HG03060 (cell line): ENCODE measurements at regions not wholly inside any gene's neighbourhood (a gene's known extent, or its start where the extent isn't known, plus 50 kb on each side); places are given as distances from the start of the nearest gene placed in this dataset.
A peak's percentile ranks its signal among the peaks of the same experiment; 100 is the strongest.

Source experiments
- ATAC-seq: cut with Tn5 transposase; IDR thresholded peaks from one replicate; pipeline ENCODE4 v1.9.1; 2021; ENCODE audit warnings: low read depth, moderate number of reproducible peaks; ENCODE audit not compliant: unreplicated experiment

GRCh38 chr2:150572961-150573395 is 85.5 kb upstream of the RND3 start:
- ATAC-seq = peak; percentile 97

DNA sequence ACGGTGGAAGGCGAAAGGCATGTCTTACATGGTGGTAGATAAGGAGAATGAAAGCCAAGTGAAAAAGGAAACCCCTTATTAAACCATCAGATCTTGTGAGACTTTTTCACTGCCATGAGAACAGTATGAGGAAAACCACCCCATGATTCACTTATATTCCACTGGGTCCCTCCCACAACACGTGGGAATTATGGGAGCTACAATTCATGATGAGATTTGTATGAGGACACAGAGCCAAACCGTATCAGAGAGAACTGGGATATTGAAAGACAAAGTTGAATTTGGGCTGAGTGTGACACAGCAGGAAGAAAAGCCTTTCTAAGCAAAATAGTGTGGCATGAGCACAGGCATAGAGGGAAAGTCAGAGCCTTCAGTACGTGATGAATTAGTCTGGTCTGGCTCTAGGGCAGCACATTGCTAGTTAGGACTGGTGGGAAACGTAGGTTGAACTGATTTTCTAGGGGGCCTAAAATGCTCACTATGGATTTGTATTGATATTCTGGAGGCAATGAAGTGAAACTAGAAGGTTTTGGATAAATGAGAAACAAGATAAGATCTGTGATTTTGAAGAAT is 84.8 kb upstream of the RND3 start:
- no peak for ATAC-seq

- no peak for ATAC-seq
Observed at GRCh38 chr2:150571121-150571520, 83.7 kb upstream of the RND3 start.

- no peak for ATAC-seq
Observed at GRCh38 chr2:150570712-150571111, 83.2 kb upstream of the RND3 start.

DNA sequence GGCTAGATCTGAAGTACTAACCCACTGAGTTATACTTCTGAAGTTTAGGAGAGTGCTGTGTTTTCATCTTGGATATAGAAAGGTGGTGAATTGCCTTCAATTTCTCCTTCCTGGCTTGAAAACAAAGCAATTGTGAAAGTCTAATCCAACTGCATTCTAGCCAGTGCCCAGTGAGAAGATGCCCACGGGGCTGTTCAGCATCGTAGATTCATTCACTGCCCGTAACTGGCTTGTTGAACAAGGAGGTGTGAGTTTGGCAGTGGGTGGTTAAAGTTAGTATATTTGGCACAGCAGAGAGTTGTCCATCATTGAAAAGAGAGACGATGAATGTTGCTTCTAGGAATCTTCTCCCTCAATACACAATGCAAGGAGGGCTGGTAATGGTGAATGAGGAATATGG is 82.3 kb upstream of the RND3 start:
- no peak for ATAC-seq

- ATAC-seq = no peak
Observed at GRCh38 chr2:150567771-150568301, 80.4 kb upstream of the RND3 start.

- ATAC-seq = no peak
Observed at GRCh38 chr2:150566289-150566688, 78.8 kb upstream of the RND3 start.

DNA sequence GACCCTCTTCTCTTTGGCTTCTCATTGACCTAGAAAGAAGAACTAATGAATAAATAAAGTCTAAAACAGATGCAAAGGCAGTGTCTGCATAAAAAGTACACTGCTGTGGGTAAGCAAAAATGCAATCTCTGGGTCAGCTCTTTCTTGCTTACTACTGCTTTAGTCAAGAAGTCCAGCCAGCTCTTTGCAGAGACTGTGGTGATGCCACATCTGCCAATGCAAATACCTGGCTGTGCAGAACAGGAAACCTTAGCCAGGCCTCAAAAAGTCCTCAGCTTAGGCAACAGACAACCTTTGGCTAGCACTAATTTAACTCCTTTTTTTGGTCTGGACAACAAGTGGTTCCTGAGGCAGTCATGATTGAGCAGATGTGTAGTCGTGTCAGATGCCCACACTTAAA is 73.6 kb upstream of the RND3 start:
- no peak for ATAC-seq

DNA sequence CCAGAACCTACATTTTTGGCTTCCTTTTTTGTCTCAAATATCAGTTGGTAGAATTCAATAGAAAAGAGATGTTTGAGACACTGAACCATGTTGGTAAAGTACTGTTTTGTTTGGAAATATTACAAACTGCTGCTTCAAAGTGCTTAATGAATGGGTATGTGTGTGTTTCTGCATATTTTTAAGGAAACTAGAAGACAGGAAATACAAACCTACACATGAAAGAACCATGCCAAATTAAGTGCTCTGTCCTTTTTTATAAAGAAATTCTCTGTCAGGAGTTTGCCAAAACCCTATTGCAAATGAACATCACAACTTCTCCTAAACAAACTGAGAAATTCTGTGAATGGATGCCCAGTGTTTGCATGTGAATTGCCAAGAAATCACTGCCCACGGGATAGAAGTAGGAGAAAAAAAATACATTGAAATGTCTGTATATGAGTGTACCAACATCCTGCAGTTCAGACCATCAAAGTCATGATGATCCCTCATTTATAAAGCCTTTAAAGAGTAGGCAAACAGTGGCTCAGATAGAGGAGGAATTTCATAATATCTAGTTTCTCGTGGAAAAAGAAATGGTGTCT is 69.6 kb upstream of the RND3 start:
- no peak for ATAC-seq

GRCh38 chr2:150555611-150556356 is 68.3 kb upstream of the RND3 start:
- ATAC-seq = no peak

DNA sequence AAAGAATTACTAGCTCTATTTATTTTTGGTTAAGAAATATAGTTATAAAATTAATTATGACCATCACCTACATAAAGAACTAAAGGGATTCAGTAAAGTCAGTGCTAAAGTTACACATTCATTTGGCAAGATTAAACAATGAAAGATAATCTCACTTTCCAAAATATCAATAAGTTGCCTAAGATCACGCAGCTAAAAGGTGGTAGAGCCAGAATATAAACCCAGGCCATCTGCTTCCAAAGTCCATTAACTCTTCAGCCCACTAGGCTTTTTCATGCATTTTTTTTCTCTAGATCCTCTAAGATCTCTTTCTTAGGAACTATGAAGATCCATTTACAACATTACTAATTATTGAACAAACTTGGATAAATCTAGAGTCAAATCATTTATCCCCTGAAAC is 66.6 kb upstream of the RND3 start:
- no peak for ATAC-seq

GRCh38 chr2:150552041-150552820 is 64.8 kb upstream of the RND3 start:
- ATAC-seq = no peak

DNA sequence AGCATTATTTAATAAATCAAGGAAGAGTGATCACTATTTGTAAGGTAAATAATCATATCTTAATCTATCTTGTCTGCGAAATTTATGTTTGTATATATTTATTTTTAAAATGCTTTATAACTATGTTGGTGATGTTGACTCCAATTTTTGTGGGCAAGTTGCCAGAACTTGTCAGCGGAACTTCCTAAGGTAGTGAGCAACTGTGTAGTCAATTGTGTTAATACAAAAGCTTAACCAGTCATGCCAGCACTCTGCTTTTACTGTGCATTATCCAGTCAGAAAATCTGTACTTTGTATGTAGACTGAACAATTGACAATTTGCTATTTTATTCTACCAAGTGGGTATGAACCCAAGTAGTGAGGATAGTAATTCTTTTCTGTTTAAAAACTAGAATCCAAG is 61.9 kb upstream of the RND3 start:
- no peak for ATAC-seq

DNA sequence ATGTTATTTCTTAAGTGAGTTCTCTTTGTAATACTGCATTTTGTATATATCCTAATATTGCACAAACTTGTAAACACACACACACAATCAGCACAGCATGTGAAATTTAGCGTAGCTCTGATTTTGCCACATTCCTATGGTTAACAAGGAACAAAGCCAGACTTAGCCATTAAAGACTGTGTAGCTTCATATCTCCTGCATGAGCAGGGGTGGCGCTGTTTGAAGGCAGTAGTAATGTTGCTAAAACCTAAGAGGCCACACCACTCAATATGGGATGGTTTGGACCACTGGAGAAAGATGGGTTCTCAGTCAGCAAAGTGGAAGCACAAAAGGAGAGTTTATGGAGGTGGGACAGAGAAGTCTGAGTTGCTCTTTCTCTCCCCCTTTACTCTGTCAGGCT is 61.1 kb upstream of the RND3 start:
- ATAC-seq = no peak

- no peak for ATAC-seq
Observed at GRCh38 chr2:150545916-150546315, 58.4 kb upstream of the RND3 start.

GRCh38 chr2:150544731-150545130 is 57.3 kb upstream of the RND3 start:
- ATAC-seq = no peak

DNA sequence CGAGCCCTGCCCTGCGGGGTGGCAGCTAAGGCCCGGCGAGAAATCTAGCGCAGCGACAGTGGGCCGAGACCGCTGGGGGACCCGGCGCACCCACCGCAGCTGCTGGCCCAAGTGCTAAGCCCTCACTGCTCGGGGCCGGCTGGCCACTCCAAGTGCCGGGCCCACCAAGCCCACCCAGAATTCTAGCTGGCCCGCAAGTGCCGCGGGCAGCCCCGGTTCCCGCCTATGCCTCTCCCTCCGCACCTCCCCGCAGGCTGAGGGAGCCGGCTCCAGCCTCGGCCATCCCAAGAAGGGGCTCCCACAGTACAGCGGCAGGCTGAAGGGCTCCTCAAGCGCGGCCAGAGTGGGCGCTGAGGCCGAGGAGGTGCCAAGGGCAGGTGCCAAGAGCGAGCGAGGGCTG is 55.2 kb upstream of the RND3 start:
- ATAC-seq = no peak

- no peak for ATAC-seq
Observed at GRCh38 chr2:150542172-150542571, 54.7 kb upstream of the RND3 start.

- ATAC-seq = no peak
Observed at GRCh38 chr2:150538651-150539201, 51.3 kb upstream of the RND3 start.
